AG09319 (cell line): ENCODE measurements at regions not wholly inside any gene's neighbourhood (a gene's known extent, or its start where the extent isn't known, plus 50 kb on each side); places are given as distances from the start of the nearest gene placed in this dataset.

Source experiments
- DNase-seq: peaks from one replicate; pipeline ENCODE4 v3.0.0-alpha.2; 2010; ENCODE audit warnings: low read depth; ENCODE audit errors: extremely low read depth
- CTCF ChIP-seq: IDR thresholded peaks from 2 replicates; pipeline ENCODE4 v1.5.1; 2011; ENCODE audit warnings: low read depth, mild to moderate bottlenecking, inconsistent platforms, low read length, moderate library complexity

- DNase-seq, result no peak
- no peak for TF ChIP-seq CTCF
These were observed 147.0 kb upstream of the CIBAR2 start for GRCh38 chr16:85259115-85259831.

GRCh38 chr16:85259832-85260167 is 147.5 kb upstream of the CIBAR2 start:
- DNase-seq, result no peak
- no peak for TF ChIP-seq CTCF

GRCh38 chr16:85261204-85261603 is 148.9 kb upstream of the CIBAR2 start:
- no peak for DNase-seq
- no peak for TF ChIP-seq CTCF

GRCh38 chr16:85261657-85262557 is 149.6 kb upstream of the CIBAR2 start:
- DNase-seq, result no peak
- no peak for TF ChIP-seq CTCF

GRCh38 chr16:85262558-85263238 is 150.4 kb upstream of the CIBAR2 start:
- DNase-seq, result no peak

GRCh38 chr16:85263239-85263585 is 150.9 kb upstream of the CIBAR2 start:
- TF ChIP-seq CTCF, result no peak
- DNase-seq, result no peak

More at GRCh38 chr16:85262558-85263238, 150.4 kb upstream of the CIBAR2 start:
- TF ChIP-seq CTCF, result no peak

GRCh38 chr16:85264752-85265151 is 152.5 kb upstream of the CIBAR2 start:
- DNase-seq, result no peak
- TF ChIP-seq CTCF, result no peak
